ENCODE measurements at regions not wholly inside any gene's neighbourhood (a gene's known extent, or its start where the extent isn't known, plus 50 kb on each side); places are given as distances from the start of the nearest gene placed in this dataset.

- Mint-ChIP-seq H3K9me3 (peaks cover 15% of the 10 kb centered on the region), H3K4me1 (ENCODE audit: low read depth) (no peaks in the 10 kb centered on the region), H3K27ac (no peak overlapping the region), H3K27me3 (peaks cover 1% of the 10 kb centered on the region), H3K4me3 (no peak overlapping the region), H3K36me3 (ENCODE audit: low read depth) (no peaks in the 10 kb centered on the region)
- TF ChIP-seq, protein P1, sequence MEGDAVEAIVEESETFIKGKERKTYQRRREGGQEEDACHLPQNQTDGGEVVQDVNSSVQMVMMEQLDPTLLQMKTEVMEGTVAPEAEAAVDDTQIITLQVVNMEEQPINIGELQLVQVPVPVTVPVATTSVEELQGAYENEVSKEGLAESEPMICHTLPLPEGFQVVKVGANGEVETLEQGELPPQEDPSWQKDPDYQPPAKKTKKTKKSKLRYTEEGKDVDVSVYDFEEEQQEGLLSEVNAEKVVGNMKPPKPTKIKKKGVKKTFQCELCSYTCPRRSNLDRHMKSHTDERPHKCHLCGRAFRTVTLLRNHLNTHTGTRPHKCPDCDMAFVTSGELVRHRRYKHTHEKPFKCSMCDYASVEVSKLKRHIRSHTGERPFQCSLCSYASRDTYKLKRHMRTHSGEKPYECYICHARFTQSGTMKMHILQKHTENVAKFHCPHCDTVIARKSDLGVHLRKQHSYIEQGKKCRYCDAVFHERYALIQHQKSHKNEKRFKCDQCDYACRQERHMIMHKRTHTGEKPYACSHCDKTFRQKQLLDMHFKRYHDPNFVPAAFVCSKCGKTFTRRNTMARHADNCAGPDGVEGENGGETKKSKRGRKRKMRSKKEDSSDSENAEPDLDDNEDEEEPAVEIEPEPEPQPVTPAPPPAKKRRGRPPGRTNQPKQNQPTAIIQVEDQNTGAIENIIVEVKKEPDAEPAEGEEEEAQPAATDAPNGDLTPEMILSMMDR (IDR thresholded peaks at IDR 0.05) = no peak
- POLR2A ChIA-PET = no interaction called here
- ATAC-seq (no peak), DNase-seq (no peak)
- CTCF ChIA-PET = no interaction called here
- intact Hi-C loops (cut with micrococcal nuclease) = no loop called here
Observed at GRCh38 chr13:47076500-47076899, 179.6 kb upstream of the HTR2A start.

GRCh38 chr13:47069133-47069532 is 172.3 kb upstream of the HTR2A start:
- ChIA-PET CTCF (no interaction called here), POLR2A (no interaction called here)
- H3K36me3 Mint-ChIP-seq (ENCODE audit: low read depth) = no peaks in the 10 kb centered on the region
- intact Hi-C loops (cut with micrococcal nuclease) = no loop called here
- ATAC-seq (no peak), DNase-seq (no peak)
- no peaks in the 10 kb centered on the region for H3K4me1 Mint-ChIP-seq (ENCODE audit: low read depth)
- H3K27ac Mint-ChIP-seq = no peak overlapping the region
- H3K9me3 Mint-ChIP-seq = peaks cover 5% of the 10 kb centered on the region
- TF ChIP-seq, protein P1 (IDR thresholded peaks at IDR 0.05) = no peak
- peaks cover 5% of the 10 kb centered on the region for H3K27me3 Mint-ChIP-seq
- H3K4me3 Mint-ChIP-seq = no peak overlapping the region

DNA sequence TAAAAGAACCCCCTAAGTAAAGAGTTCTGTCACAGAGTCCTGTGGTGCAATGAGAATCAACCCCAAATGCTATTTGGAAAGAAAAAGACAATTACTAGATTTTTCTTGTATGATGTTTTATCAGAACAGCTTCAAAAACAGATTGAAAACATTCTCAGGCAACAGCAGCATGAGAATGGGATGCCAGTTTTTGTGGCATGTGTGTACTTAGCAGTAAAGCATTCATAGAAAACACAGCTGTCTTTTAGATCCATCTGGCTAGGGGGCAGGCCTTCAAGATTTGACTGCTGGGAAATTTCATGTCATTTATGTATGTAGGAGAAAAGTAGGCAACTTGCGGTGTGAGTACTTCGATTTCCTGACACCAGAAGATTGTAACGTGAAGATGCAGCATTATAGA is 170.5 kb upstream of the HTR2A start:
- Mint-ChIP-seq H3K4me3 (no peak overlapping the region), H3K9me3 (peaks cover 6% of the 10 kb centered on the region), H3K4me1 (ENCODE audit: low read depth) (no peaks in the 10 kb centered on the region), H3K27ac (no peak overlapping the region), H3K27me3 (peaks cover 5% of the 10 kb centered on the region), H3K36me3 (ENCODE audit: low read depth) (no peaks in the 10 kb centered on the region)
- ATAC-seq = no peak
- TF ChIP-seq, protein P1 (IDR thresholded peaks at IDR 0.05) = no peak
- DNase-seq = no peak
- intact Hi-C loops (cut with micrococcal nuclease) = no loop called here
- ChIA-PET CTCF (no interaction called here), POLR2A (no interaction called here)

GRCh38 chr13:47066226-47066625 is 169.4 kb upstream of the HTR2A start:
- H3K27ac Mint-ChIP-seq = no peak overlapping the region
- peaks cover 4% of the 10 kb centered on the region for H3K27me3 Mint-ChIP-seq
- H3K36me3 Mint-ChIP-seq (ENCODE audit: low read depth) = no peaks in the 10 kb centered on the region
- TF ChIP-seq, protein P1 (IDR thresholded peaks at IDR 0.05) = no peak
- H3K4me1 Mint-ChIP-seq (ENCODE audit: low read depth) = no peaks in the 10 kb centered on the region
- POLR2A ChIA-PET = no interaction called here
- intact Hi-C loops (cut with micrococcal nuclease) = no loop called here
- H3K4me3 Mint-ChIP-seq = no peak overlapping the region
- DNase-seq (no peak), ATAC-seq (no peak)
- CTCF ChIA-PET = no interaction called here
- H3K9me3 Mint-ChIP-seq = peaks cover 7% of the 10 kb centered on the region

DNA sequence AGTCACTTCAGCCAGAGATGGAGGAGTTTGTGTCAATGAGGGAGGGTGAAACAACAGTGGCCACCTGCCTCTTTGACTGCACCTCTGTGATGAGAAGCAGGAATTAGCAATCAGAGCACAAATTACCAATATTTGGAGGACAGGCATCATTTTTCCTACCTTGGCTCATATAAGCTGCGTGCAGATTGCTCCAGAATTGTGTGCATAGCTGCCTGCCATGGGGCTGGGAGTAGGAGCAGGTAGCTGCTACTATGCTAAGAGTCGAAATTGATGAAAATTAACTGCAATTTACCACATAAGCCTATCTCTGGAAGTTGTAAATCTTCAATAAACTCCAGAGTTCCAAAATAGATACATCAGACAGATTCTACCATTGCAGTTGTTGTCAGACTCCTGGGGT is 167.5 kb upstream of the HTR2A start:
- Mint-ChIP-seq H3K4me3 (no peak overlapping the region), H3K27me3 (peaks cover 1% of the 10 kb centered on the region), H3K27ac (no peak overlapping the region), H3K4me1 (ENCODE audit: low read depth) (no peaks in the 10 kb centered on the region), H3K9me3 (peaks cover 16% of the 10 kb centered on the region), H3K36me3 (ENCODE audit: low read depth) (no peaks in the 10 kb centered on the region)
- DNase-seq = no peak
- CTCF ChIA-PET = no interaction called here
- TF ChIP-seq, protein P1 (IDR thresholded peaks at IDR 0.05) = no peak
- POLR2A ChIA-PET = no interaction called here
- intact Hi-C loops (cut with micrococcal nuclease) = no loop called here
- ATAC-seq = no peak
